Stimulated activated CD8-positive, alpha-beta memory T cell treated with anti-CD3 and anti-CD28 coated beads, Interleukin-4, amount 100 ng/mL, for 48 hours (primary cell): ENCODE measurements at regions not wholly inside any gene's neighbourhood (a gene's known extent, or its start where the extent isn't known, plus 50 kb on each side); places are given as distances from the start of the nearest gene placed in this dataset.
"Not testable (repeated sequence)": the region's sequence is repeated elsewhere in the genome, so short reads cannot be mapped to it uniquely, and the experiment has no call there.

ENCODE experiments used
- DNase-seq: peaks from one replicate; pipeline ENCODE4 v3.0.0-alpha.2; 2020

DNA sequence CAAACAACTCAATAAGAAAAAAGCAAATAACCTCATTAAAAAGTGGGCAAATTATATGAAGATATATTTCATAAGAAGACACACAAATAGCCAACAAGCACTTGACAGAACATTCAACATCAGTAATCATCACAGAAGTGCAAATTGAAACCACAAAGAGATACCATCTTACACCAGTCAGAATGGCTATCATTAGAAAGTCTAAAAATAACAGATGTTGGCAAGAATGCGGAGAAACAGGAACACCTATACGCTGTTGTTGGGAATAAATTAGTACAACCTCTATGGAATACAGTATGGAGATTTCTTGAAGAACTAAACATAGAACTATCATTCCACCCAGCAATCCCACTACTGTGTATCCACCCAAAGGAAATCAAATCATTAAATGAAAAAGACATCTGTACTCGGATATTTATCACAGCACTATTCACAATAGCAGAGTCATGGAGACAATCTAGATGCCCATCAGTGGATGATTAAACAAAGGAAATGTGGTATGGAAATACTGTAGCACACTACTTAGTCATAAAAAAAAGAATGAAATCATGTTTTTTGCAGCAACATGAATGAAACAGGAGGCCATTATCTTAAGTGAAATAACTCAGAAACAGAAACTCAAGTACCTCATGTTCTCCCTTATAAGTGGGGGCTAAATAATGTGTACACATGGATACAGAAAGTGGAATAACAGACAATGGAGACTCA, 106.8 kb upstream of the FST start:
- no peak for DNase-seq

DNA sequence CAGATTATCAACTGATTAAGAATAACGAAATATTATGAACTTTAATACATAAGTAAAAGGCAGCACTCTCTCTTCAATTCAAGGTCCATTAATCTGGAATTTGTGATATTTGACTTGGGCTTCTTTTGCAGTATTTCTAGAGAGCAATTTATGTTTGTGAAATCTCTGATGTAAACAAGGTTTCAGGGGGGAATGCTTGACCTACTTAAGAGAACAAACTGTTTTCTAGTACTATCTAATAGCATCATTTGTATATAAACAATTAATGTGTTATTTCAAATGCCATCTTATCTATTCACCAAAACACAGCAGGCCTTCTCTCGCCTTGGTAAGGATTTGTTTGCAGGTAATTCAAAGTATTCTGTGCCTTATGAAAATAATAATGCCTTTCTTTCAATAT, 103.6 kb upstream of the FST start:
- DNase-seq = no peak

DNA sequence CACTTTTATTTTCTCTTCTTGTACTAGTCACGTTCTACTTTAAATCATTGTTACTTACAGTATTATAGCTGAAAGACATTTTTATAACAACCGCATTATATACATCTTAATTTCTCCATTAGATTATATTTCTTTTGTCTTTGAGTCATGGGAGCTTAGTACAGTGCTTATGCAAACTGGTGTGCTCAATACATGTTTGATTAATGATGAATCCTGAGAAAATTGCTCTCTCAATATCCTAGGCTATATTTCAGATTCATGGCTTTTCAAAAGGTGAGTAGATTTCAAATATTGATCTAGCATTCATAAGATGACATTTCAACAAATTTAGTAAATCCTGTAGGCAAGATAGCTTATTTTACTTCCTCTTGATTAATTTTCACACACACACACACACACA, 102.2 kb upstream of the FST start:
- DNase-seq = no peak

DNA sequence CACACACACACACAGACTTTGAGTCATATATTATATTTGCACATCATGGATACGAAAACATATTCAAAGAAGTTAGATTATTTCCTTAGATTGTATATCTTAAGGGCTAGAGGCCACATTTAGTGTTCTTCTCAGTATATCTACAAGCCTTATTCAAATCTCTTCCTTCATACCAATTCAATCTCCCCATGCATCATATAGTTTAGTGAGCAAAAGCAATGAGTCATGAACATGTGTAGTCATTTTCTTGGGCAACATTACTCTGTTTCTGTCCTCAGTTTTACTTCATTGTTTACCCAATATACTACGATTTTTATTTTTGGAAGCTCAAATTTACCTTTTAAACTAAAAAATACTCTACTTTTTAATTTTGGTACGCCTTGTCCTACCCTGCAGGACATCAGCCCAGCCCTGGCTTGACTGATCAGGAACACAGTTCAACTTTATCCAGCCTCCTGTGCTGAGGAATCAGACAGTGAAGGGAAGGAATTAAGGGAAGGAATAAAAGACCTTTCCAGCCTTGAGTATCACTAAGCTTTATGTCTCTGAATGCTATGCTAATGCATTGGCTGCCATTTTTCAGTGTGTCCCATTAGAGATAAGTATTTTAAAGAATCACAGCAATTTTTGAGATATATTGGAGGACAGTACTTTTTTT, 101.7 kb upstream of the FST start:
- no peak for DNase-seq

DNA sequence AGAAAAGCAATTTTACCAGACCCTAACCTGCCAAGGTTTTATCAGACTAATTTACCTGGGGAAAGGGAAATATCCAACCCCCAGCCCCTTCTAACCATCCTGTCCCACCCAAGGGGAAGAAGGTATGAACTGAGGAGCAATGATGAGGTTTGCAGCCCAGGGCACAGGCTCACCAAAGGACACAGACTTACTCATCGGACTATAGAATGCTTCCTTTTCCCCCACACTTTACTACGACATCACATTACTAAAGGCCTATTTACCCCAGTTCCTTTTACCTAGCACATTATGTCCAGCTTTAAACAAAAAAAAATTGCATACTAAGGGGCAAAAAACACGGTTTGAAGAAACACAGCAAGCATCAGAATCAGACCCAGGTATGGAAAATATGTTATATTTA, 94.1 kb upstream of the FST start:
- no peak for DNase-seq

DNA sequence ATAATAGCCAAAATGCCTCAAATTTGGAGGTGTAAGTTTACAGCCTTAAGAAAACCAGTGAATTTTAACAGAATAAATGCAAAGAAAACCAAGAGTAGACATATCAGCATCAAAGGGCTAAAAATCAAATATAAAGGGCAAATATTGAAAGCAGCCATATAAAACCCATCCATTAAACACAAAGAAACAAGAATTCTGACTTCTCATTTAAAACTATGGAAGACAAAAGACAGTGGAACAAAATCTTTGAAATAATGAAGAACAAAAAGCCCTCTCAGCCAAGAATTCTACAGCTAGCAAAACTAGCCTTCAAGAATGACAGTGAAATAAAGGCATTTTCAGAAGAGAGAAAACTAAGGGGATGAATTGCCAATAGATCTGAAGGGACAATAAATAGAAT, 91.3 kb upstream of the FST start:
- DNase-seq = no peak

DNA sequence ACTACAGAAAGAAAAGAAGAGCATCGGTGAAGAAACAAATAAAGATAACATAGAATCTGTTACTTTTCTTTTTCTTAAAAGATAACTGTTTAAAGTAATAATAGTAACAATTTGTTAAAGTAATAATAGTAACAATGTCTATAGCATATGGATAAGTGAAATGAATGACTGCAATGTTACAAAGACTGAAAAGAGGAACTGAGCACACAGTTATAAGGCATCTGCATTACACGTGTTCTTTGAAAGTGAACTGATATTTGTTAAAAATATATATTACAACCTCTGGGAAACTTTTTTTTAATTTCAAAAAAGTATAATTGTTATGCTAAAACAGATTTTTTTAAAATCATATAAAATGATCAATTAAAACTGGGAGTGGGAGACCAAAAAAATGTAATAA, 88.4 kb upstream of the FST start:
- DNase-seq = no peak

DNA sequence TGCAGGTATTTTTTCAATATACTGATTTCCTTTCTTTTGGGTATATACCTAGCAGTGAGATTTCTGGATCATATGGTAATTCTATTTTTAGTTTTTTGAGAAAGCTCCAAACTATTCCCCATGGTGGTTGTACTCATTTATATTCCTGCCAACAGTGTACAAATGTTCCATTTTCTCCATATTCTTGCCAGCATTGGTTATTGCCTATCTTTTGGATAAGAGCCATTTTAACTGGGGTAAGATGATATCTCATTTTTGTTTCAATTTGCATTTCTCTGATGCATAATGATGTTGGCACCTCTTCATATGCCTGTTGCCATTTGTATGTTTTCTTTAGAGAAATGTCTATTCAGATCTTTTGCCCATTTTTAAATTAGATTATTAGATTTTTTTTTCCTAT, 85.6 kb upstream of the FST start:
- DNase-seq = no peak

DNA sequence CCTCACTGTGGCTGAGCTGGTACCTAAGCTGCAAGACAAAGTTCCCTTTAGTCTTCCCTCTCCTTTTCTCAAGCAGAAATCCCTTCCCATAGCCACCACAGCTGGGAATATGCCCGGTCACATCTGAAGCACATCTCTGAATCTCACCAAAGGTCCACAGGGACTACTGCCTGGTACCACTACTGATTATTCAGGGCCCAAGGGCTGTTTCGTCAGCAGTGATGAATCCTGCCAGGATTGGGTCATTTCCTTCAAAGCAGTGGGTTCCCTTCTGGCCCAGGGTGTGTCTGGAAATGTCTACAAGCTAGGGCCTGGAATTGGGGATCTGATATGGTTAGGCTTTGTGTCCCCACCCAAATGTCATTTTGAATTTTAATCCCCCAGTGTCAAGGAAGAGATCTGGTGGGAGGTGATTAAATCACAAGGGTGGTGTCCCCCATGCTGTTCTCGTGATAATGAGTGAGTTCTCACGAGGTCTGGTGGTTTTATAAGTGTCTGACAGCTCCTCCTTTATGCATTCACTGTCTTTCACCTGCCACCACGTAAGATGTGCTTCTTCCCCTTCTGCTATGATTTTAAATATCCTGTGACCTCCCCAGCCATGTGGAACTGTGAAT, 83.2 kb upstream of the FST start:
- no peak for DNase-seq

DNA sequence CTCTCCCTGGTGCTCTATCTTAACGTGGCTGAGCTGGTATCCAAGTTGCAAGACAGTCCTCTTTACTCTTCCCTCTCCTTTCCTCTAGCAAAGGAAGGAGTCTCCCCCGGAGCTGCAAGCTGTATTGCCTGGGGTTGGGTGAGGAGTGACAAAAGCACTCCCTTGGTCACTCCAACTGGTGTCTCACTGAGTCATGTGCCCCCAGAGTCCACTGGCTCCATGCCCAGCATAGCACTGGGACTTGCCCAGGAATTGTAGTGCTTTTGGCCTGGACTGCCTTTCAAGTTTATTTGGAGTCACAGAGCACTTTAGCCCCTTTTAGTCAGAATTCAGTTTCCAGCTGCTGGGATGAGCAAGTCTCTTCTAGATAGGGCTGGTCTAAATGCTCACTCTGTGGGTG, 82.6 kb upstream of the FST start:
- no peak for DNase-seq

DNA sequence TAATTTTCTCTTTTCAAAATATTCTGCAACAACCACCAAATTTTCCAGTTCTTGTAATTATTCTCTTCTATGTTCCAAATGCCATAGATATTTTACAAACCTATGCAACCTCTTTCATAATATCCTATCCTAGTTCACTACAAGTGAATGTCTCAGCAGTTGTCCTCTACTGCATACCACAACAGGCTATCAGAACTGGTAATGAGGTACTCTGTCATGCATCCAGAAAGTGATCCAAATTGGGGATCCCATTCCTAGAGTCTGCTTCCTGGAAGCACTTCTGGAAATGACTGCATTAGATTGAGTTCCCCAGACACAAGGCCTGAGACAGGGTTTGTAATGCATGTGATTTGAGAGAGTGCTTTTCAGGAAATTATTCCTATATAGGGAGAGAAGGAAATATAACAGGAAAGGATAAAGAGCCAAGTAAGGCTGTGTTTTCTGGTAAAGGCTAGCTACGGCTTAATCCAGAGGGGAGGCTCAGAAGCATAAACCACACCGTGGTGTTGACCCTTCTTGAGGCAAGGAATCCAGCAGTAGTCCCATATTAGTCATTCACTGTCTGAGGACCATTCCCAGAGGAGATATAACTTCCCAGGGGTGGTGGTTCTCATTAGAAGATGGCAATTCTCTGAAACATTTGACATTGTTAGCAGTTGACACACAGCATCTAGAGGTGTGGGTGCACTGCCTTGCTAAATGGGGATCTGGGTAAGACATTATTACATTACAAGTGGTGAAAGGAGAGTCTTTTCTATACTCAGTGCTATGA, 80.3 kb upstream of the FST start:
- no peak for DNase-seq

DNA sequence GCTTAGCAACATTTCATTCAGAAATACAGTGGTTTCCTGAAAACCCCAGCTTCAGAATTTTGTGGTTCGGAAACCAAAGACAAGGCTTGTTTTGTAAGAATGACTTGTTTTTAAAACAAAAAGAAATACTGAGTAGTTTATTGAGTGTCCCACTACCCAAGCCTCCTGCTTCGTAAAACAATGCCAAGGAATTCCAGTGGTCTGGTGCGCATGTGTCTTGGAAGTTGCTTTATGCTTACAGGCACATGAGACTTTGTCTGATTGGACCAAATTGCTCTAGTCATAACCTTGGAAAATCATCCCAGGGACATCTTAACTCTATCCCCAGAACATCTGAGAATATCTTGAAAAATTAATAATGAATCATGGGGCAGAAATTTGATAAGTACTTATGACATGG, 77.1 kb upstream of the FST start:
- no peak for DNase-seq

DNA sequence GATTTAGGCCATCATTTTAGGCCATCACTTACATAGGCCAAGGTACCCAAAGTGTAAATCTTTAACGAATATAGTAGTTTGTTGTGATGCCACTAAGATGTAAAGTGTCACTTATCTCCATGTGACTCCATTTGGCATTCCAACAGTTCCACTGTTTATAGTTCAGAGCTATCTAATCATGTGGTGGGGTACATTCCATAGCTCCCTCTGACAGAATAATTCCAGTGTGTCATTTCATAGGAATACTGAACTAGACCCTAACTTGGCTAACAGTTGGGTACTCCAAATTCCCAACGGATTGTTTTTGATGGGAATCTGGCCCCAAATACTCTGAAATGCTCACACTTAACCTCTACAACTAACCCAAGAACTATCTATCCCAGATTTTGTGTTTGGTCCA, 76.7 kb upstream of the FST start:
- no peak for DNase-seq

DNA sequence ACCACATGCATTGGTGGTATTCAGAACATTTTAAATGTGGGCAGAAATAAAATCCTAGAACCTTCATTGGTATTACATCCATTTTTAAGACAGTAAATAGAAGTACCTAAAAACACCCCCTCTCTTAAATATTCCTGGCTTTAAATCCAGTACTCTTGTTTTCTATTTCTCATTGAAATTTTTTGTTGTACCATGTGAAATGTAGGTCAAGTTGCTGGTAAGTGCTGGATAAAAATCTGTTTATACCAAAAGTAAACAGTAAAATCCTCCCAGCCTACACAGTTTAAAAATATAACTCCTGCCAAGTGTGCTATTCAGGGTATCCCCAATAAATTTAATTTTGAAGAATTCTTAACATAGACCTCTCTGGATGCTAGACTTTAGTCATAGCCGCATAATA, 75.0 kb upstream of the FST start:
- no peak for DNase-seq

DNA sequence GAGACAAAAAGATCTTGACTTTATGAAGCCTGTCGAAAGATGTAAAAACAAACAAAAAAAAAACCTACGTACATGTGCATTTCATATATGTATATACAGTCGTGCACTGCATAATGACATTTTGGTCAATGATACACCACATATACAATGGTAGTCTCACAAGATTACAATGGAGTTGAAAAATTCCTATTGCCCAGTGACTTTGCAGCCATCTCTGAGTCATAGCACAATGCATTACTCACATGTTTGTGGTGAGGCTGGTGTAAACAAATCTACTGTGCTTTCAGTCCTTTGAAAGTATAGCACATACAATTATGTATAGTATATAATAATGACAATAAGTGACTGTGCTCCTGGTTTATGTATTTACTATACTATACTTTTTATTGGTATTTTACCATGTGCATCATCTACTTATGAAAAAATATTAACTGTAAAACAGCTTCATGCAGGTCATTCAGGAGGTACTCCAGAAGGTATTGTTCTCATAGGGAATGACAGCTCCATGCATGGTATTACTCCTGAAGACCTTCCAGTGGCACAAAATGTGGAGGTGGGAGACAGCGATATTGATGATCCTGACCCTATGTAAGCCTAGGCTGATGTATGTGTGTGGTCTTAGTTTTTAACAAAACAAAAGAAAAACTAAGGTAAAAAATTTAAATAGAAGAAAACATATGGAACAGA, 73.7 kb upstream of the FST start:
- no peak for DNase-seq

DNA sequence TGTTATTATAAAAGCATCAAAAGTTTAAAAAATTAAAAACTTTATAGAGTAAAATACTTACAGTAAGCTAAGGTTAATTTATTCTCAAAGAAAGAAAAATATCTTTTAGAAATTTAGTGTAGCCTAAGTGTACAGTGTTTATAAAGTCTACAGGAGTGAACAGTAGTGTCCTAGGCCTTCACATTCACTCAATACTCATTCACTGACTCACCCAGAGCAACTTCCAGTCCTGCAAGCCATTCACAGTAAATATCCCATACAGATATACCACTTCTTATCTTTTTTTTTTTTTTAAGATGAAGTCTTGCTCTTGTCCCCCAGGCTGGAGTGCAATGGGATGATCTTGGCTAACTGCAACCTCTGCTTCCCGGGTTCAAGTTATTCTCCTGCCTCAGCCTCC, 73.1 kb upstream of the FST start:
- no peak for DNase-seq

DNA sequence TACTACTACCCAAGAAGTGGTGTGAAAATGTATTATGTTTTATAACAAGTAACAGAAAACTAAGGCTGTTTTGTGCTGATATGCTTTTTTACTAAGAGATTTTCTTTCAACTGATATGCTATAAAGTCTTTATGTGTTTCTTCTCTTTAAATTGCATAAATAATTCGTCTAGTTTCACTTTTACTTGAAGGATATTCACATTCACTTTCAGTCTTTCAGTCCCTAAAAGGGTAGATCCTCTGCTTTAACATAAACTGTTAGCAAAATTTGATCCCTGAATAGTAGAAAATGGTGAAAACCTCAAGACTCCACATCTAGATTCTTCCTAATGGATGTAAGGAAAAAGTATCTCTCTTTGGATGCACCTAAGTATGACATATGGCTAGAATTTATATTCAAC, 69.0 kb upstream of the FST start:
- DNase-seq = no peak

DNA sequence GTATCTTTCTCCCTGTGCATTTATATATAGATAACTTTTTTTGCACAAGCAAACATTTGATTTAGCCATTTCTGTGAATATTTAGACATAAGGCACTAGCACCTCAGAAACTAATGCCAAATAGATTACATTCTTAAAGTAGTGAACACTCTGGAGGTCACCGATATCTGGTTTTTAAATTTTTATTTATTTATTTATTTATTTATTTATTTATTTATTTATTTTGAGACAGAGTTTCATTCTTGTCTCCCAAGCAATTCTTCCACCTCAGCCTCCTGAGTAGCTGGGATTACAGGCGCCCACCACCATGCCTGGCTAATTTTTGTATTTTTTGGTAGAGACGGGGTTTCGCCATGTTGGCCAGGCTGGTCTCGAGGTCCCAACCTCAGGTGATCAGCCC, 67.9 kb upstream of the FST start:
- DNase-seq = not testable (repeated sequence)

DNA sequence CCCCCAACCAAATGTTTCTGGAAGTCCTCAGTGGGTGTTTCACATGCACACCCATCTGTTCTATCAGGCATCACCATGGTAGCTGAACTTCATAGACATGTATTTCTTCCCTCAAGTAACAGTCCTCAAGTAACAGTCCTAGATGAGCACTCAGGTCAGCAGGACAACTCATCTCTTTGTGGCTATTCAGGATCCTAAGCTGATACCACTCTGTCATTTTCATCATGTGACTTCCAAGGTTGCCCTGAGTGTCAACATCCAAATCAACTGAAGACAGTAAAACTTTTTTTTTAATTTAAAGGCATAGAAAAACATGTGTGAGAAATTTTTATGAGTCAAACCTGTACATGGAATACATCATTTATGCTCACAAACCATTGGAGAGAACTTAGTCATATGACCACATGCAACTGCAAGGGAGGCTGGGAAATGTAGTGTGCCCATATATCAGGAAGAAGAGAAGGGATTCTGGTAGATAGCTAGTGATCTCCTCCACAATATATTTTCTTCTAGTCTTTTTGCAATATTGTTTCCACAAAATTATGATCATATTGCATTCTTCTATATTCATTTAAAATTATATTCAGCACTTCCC, 64.2 kb upstream of the FST start:
- DNase-seq = no peak

DNA sequence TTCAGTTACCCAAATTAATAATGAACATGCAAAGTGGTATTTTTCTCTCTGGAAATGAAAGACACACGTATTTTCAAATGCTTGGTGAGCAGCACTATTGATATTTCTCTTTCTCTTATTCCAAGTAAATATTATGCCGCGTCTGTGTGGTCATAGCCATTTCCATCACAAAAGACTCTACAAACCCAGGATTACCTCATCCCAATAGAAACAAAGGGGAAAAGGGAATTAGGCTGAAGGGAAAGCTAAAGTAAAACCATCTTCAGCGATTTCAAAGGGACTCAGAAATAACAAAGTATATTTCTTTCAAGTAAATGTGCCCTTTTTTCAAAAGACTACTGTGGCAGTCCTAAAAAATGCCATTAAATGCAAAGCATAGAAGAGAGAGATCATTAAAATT, 62.0 kb upstream of the FST start:
- no peak for DNase-seq

DNA sequence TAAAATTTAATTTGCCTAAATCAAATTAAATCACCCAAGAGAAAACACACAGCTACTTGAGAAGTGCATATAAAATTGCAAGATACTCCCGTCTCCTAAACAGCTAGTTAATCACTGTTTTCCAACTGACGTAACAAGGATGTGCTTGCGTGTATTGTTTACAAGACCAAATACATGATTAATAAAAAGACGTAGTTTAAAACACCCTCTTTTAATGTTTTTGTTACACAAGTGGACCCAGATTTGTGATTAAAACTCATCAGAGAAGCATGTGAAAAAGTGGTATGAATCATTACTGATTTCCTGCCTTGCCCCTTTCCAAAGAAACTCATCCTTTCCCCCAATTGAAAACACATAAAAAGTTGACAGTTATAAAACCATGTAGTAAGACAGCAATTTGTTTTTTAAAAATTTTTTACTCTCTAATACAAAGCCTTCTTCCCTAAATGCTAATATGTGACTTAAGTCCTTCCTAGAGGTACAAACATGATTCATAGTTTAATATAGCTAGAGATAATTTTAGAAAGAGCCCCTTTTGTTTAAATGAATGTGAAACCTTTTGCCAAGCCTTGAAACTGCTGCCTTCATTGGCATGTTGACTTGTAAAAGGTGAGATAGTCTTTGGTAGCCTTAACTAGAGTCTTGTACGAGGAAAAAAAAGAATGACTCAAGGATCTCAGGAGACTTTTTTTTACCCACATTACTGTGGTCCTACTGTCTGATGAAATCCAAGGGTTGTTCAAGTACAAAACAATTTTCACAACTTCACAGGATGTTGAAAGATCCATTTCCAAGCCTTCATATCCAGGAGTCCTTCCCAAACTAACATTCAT, 61.4 kb upstream of the FST start:
- DNase-seq = no peak

DNA sequence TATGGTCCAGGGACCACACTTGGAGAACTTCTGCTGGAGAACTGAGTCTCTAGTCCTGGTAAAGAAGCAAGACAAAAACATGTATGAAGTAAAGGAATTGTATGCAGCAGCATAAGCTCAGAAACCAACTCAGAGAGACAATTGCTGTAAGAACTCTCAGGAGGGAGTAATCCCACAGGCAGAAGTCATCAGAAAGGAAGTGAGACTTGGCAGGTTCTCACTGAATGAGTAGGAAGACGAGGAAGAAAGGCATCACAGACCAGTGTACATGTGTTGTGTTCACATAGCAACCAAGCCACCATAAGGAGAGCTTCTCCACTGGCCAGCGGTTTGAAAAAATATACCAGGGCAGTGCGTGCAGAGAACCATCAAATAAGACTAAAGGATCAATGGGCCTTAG, 57.9 kb upstream of the FST start:
- no peak for DNase-seq
